ENCODE measurements at regions not wholly inside any gene's neighbourhood (a gene's known extent, or its start where the extent isn't known, plus 50 kb on each side); places are given as distances from the start of the nearest gene placed in this dataset.

GRCh38 chr2:552906-553305 is 124.3 kb downstream of the TMEM18 start:
- DNase-seq (ENCODE audit: low spot score): no peak

- DNase-seq (ENCODE audit: low spot score): no peak
Observed at GRCh38 chr2:551621-552020, 125.6 kb downstream of the TMEM18 start.

- no peak for DNase-seq (ENCODE audit: low spot score)
Observed at GRCh38 chr2:550860-551567, 126.2 kb downstream of the TMEM18 start.

- no peak for DNase-seq (ENCODE audit: low spot score)
Observed at GRCh38 chr2:545711-546650, 131.2 kb downstream of the TMEM18 start.

GRCh38 chr2:545228-545627 is 132.0 kb downstream of the TMEM18 start:
- no peak for DNase-seq (ENCODE audit: low spot score)

GRCh38 chr2:538646-539045 is 138.6 kb downstream of the TMEM18 start:
- no peak for DNase-seq (ENCODE audit: low spot score)

- no peak for DNase-seq (ENCODE audit: low spot score)
Observed at GRCh38 chr2:535222-535621, 142.0 kb downstream of the TMEM18 start.

- DNase-seq (ENCODE audit: low spot score): no peak
Observed at GRCh38 chr2:529852-530251, 147.4 kb downstream of the TMEM18 start.

- no peak for DNase-seq (ENCODE audit: low spot score)
Observed at GRCh38 chr2:529424-529823, 147.8 kb downstream of the TMEM18 start.

- DNase-seq (ENCODE audit: low spot score): no peak
Observed at GRCh38 chr2:527581-527980, 149.6 kb downstream of the TMEM18 start.

GRCh38 chr2:526918-527317 is 150.3 kb downstream of the TMEM18 start:
- DNase-seq (ENCODE audit: low spot score): no peak

GRCh38 chr2:525611-526010 is 151.6 kb downstream of the TMEM18 start:
- DNase-seq (ENCODE audit: low spot score): no peak

- DNase-seq (ENCODE audit: low spot score): no peak
Observed at GRCh38 chr2:525021-525420, 152.2 kb downstream of the TMEM18 start.

- DNase-seq (ENCODE audit: low spot score): no peak
Observed at GRCh38 chr2:524442-524841, 152.8 kb downstream of the TMEM18 start.

GRCh38 chr2:523698-524270 is 153.4 kb downstream of the TMEM18 start:
- DNase-seq (ENCODE audit: low spot score): no peak

- no peak for DNase-seq (ENCODE audit: low spot score)
Observed at GRCh38 chr2:522776-523175, 154.4 kb downstream of the TMEM18 start.

- DNase-seq (ENCODE audit: low spot score): no peak
Observed at GRCh38 chr2:521853-522530, 155.2 kb downstream of the TMEM18 start.

- DNase-seq (ENCODE audit: low spot score): no peak
Observed at GRCh38 chr2:520663-521340, 156.4 kb downstream of the TMEM18 start.

- DNase-seq (ENCODE audit: low spot score): no peak
Observed at GRCh38 chr2:516944-517343, 160.3 kb downstream of the TMEM18 start.

GRCh38 chr2:516131-516530 is 161.1 kb downstream of the TMEM18 start:
- no peak for DNase-seq (ENCODE audit: low spot score)

GRCh38 chr2:515441-516127 is 161.6 kb downstream of the TMEM18 start:
- DNase-seq (ENCODE audit: low spot score): no peak
